ENCODE measurements at regions not wholly inside any gene's neighbourhood (a gene's known extent, or its start where the extent isn't known, plus 50 kb on each side); places are given as distances from the start of the nearest gene placed in this dataset.

DNA sequence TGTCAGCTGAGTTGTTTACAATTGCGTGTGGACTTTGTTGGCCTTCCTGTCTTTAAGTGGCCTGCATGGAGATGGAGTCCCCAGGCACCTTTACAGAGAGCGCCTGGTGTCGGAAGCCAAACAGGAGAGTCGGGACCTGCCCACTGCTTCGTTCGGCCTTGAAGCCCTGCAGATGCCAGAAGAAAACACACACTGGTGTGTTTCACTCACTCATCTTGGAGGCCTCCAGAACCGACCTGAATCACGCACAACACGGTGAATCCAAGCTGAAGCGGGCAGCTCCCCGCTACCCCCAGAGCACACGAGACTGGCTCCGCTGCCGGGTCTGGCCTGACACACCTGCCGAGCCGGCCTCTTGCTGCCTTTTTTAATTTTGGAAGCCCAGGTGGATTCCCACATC, 419.4 kb upstream of the IRX4 start:
- no peak overlapping the region for H3K4me3 ChIP-seq (replicated peaks; ENCODE audit: low read depth, low read length)
- no peak for TF ChIP-seq CTCF (IDR thresholded peaks at IDR 0.05; ENCODE audit: low read depth, low read length, missing control alignments)
- DNase-seq (ENCODE audit: extremely low read depth, low read depth): no peak

- no peak for TF ChIP-seq CTCF (IDR thresholded peaks at IDR 0.05; ENCODE audit: low read depth, low read length, missing control alignments)
- no peak overlapping the region for H3K4me3 ChIP-seq (replicated peaks; ENCODE audit: low read depth, low read length)
- no peak for DNase-seq (ENCODE audit: extremely low read depth, low read depth)
Measured at GRCh38 chr5:2300861-2301574, 418.3 kb upstream of the IRX4 start.

GRCh38 chr5:2300421-2300820, 417.7 kb upstream of the IRX4 start:
- H3K4me3 ChIP-seq (replicated peaks; ENCODE audit: low read depth, low read length): no peak overlapping the region
- no peak for DNase-seq (ENCODE audit: extremely low read depth, low read depth)
- no peak for TF ChIP-seq CTCF (IDR thresholded peaks at IDR 0.05; ENCODE audit: low read depth, low read length, missing control alignments)

GRCh38 chr5:2299388-2300220, 416.9 kb upstream of the IRX4 start:
- no peak for DNase-seq (ENCODE audit: extremely low read depth, low read depth)
- H3K4me3 ChIP-seq (replicated peaks; ENCODE audit: low read depth, low read length): no peak overlapping the region
- no peak for TF ChIP-seq CTCF (IDR thresholded peaks at IDR 0.05; ENCODE audit: low read depth, low read length, missing control alignments)

- TF ChIP-seq CTCF (IDR thresholded peaks at IDR 0.05; ENCODE audit: low read depth, low read length, missing control alignments): no peak
- no peak overlapping the region for H3K4me3 ChIP-seq (replicated peaks; ENCODE audit: low read depth, low read length)
- no peak for DNase-seq (ENCODE audit: extremely low read depth, low read depth)
Measured at GRCh38 chr5:2298781-2299180, 416.1 kb upstream of the IRX4 start.

DNA sequence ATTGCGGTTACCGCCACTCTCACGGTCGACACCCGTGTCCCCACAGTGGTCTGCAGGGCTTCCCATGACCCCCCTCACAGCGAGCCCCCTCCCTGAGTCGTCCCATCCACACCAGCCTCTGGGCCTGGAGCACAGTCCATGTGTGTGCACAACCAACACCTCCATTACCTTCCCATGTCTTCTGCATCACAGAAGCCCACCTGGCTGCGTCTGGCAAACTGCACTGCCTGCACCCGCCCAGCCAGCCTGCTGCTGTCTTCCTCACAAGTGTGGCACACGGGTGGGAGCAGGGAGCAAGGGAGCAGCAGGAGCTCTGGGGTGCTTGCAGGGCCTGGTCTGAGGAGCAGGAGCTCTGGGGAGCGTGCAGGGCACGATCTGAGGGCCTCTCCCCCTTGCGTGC, 415.3 kb upstream of the IRX4 start:
- no peak for TF ChIP-seq CTCF (IDR thresholded peaks at IDR 0.05; ENCODE audit: low read depth, low read length, missing control alignments)
- no peak for DNase-seq (ENCODE audit: extremely low read depth, low read depth)
- no peak overlapping the region for H3K4me3 ChIP-seq (replicated peaks; ENCODE audit: low read depth, low read length)
